ENCODE measurements at regions not wholly inside any gene's neighbourhood (a gene's known extent, or its start where the extent isn't known, plus 50 kb on each side); places are given as distances from the start of the nearest gene placed in this dataset.

- no peak overlapping the region for H3K4me3 ChIP-seq (ENCODE audit: low read depth, low read length)
- TF ChIP-seq, protein P1, sequence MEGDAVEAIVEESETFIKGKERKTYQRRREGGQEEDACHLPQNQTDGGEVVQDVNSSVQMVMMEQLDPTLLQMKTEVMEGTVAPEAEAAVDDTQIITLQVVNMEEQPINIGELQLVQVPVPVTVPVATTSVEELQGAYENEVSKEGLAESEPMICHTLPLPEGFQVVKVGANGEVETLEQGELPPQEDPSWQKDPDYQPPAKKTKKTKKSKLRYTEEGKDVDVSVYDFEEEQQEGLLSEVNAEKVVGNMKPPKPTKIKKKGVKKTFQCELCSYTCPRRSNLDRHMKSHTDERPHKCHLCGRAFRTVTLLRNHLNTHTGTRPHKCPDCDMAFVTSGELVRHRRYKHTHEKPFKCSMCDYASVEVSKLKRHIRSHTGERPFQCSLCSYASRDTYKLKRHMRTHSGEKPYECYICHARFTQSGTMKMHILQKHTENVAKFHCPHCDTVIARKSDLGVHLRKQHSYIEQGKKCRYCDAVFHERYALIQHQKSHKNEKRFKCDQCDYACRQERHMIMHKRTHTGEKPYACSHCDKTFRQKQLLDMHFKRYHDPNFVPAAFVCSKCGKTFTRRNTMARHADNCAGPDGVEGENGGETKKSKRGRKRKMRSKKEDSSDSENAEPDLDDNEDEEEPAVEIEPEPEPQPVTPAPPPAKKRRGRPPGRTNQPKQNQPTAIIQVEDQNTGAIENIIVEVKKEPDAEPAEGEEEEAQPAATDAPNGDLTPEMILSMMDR (IDR thresholded peaks at IDR 0.05; ENCODE audit: low read depth, low read length, missing control alignments): no peak
- DNase-seq (ENCODE audit: low read depth): no peak
These were observed 236.0 kb upstream of the ZNF462 start for GRCh38 chr9:106626936-106627335.

GRCh38 chr9:106632621-106633020 lies 230.3 kb upstream of the ZNF462 start:
- no peak for DNase-seq (ENCODE audit: low read depth)
- H3K4me3 ChIP-seq (ENCODE audit: low read depth, low read length): no peak overlapping the region
- TF ChIP-seq, protein P1 (IDR thresholded peaks at IDR 0.05; ENCODE audit: low read depth, low read length, missing control alignments): no peak

DNA sequence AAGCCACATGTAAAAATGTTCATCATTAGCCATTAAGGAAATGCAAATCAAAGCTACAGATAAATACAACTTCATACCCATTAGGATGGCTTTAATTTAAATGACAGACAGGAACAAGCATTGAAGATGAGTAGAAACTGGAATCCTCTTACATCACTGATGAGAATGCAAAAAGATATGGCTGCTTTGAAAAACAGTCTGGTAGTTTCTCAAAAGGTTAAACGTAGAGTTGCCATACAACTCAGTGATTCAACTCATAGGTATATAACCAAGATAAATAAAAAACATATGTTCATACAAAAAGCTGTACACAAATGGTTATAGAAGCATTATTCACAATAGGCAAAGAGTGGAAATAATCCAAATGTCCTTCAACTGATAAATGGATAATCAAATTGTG lies 228.8 kb upstream of the ZNF462 start:
- H3K4me3 ChIP-seq (ENCODE audit: low read depth, low read length): no peak overlapping the region
- TF ChIP-seq, protein P1 (IDR thresholded peaks at IDR 0.05; ENCODE audit: low read depth, low read length, missing control alignments): no peak
- DNase-seq (ENCODE audit: low read depth): no peak

- no peak for DNase-seq (ENCODE audit: low read depth)
- TF ChIP-seq, protein P1 (IDR thresholded peaks at IDR 0.05; ENCODE audit: low read depth, low read length, missing control alignments): no peak
- H3K4me3 ChIP-seq (ENCODE audit: low read depth, low read length): no peak overlapping the region
These were observed 228.3 kb upstream of the ZNF462 start for GRCh38 chr9:106634641-106635040.

DNA sequence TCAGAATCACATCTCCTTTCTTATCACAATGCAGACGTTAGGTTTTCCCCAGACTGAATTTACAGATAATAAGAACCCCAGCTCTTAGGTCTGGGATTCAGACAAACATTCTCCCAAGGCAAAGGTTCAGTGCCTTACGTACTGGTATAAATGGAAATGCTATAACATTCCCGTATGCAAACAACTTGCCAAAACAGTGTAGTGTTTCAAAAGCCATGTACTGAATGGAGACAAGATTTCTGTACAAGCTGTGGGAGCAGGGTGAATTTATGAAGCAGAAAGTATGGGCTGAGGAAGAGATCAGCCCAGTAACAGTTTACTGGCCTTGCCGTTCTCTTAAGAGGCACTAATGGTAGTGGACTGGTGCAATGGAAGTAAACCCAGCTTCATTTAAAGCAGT lies 225.5 kb upstream of the ZNF462 start:
- H3K4me3 ChIP-seq (ENCODE audit: low read depth, low read length): no peak overlapping the region
- TF ChIP-seq, protein P1 (IDR thresholded peaks at IDR 0.05; ENCODE audit: low read depth, low read length, missing control alignments): no peak

GRCh38 chr9:106639873-106640568 lies 222.9 kb upstream of the ZNF462 start:
- no peak overlapping the region for H3K4me3 ChIP-seq (ENCODE audit: low read depth, low read length)
- DNase-seq (ENCODE audit: low read depth): no peak
- TF ChIP-seq, protein P1 (IDR thresholded peaks at IDR 0.05; ENCODE audit: low read depth, low read length, missing control alignments): no peak

More for the DNA sequence above, 225.5 kb upstream of the ZNF462 start:
- DNase-seq (ENCODE audit: low read depth): no peak

Data from GM12864 (cell line).